Neuron (in vitro differentiated cells): ENCODE measurements at regions not wholly inside any gene's neighbourhood (a gene's known extent, or its start where the extent isn't known, plus 50 kb on each side); places are given as distances from the start of the nearest gene placed in this dataset.

ENCODE experiments used
- H2AFZ ChIP-seq: one replicate; pipeline ENCODE4 v1.6.1; 2013; ENCODE audit warnings: low read depth, mild to moderate bottlenecking, inconsistent platforms, low read length, moderate library complexity
- H3K27me3 ChIP-seq: one replicate; pipeline ENCODE4 v1.6.1; 2013; ENCODE audit warnings: low read length; ENCODE audit not compliant: insufficient read depth
- H3K36me3 ChIP-seq: one replicate; pipeline ENCODE4 v1.6.1; 2013; ENCODE audit warnings: low read length; ENCODE audit not compliant: insufficient read depth
- H3K4me1 ChIP-seq: one replicate; pipeline ENCODE4 v1.6.1; 2013; ENCODE audit warnings: low read length; ENCODE audit not compliant: insufficient read depth
- H3K4me3 ChIP-seq: 2 replicates; pipeline ENCODE4 v1.5.1; 2013; ENCODE audit warnings: mild to moderate bottlenecking, low read length, moderate library complexity
- H3K9me3 ChIP-seq: one replicate; pipeline ENCODE4 v1.6.1; 2013; ENCODE audit warnings: low read length

GRCh38 chr6:14981960-14982359 lies 263.9 kb upstream of the JARID2 start:
- Histone ChIP-seq H3K9me3 (no peaks in the 10 kb centered on the region), H2AFZ (no peak overlapping the region), H3K36me3 (no peaks in the 10 kb centered on the region), H3K4me3 (no peak overlapping the region), H3K4me1 (no peaks in the 10 kb centered on the region), H3K27me3 (peaks cover 4% of the 10 kb centered on the region)

DNA sequence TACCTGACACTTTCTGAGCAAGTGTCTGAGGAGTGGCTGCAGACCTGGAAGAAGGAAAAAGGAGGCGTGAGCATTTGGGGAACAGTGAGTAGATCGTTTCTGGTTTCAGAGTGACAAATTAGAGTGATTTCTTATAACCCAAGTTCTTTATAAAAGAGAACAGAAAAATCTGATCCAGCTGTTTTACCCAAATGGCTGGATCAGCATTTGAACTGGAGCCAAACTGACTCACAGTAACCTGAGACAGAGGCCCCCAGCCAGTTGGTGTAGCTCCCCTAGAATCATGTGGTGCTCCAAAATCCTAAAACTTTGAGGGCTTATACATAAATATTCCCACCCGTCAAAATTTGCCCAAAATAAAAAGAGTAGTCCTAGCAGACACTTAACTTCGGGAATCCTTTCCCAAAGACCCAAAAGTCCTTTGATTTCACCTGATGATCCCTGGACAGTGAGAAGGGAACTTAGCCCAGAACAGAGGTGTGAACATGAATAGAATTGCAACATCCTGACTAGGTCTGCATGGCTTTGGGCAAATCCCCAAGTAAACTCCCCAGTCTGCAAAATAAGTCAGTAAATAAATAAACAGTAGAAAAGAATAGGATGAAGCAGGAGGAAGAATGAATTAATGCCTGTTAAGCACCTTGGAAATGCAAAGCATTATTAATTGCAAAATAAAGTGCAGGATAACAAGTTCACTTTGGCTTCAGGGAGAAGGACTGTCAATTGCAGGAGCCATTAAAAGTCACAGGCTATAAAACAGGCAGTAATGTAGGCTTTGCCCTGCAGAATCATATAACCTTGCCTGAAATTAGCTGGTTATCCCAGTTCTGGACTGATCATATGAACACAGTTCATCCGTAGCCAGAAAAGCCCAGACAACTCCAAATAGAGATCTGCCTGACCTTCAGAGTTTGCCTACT lies 262.0 kb upstream of the JARID2 start:
- peaks cover 4% of the 10 kb centered on the region for H3K27me3 ChIP-seq
- no peaks in the 10 kb centered on the region for H3K36me3 ChIP-seq
- no peaks in the 10 kb centered on the region for H3K4me1 ChIP-seq
- no peak overlapping the region for H3K4me3 ChIP-seq
- H2AFZ ChIP-seq, result no peak overlapping the region
- H3K9me3 ChIP-seq, result no peaks in the 10 kb centered on the region

GRCh38 chr6:14984519-14984853 lies 261.4 kb upstream of the JARID2 start:
- no peak overlapping the region for H3K4me3 ChIP-seq

DNA sequence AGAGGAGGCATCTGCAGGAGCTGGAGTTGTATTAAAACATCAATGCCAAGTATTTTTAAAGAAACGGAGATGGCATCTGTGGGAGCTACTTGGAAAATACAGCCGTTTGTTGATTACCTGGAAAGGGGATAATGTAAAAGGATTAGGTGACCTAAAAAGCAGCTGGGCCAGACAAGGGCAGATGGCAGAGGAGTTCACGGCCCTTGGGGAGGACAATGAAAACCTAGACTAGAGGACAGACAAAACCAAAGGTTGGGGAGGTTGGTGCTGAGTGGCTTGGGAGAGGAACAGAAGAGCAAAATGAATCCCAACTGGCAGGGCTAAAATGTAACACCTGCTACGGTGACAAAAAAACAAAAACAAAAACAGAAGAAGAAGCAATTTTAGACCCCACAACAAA lies 260.5 kb upstream of the JARID2 start:
- no peak overlapping the region for H3K4me3 ChIP-seq
- H2AFZ ChIP-seq, result no peak overlapping the region
- H3K36me3 ChIP-seq, result no peaks in the 10 kb centered on the region
- no peaks in the 10 kb centered on the region for H3K9me3 ChIP-seq
- no peaks in the 10 kb centered on the region for H3K4me1 ChIP-seq
- peaks cover 4% of the 10 kb centered on the region for H3K27me3 ChIP-seq

More at GRCh38 chr6:14984519-14984853, 261.4 kb upstream of the JARID2 start:
- no peaks in the 10 kb centered on the region for H3K9me3 ChIP-seq
- no peaks in the 10 kb centered on the region for H3K36me3 ChIP-seq
- H3K4me1 ChIP-seq, result no peaks in the 10 kb centered on the region
- no peak overlapping the region for H2AFZ ChIP-seq
- peaks cover 4% of the 10 kb centered on the region for H3K27me3 ChIP-seq

GRCh38 chr6:14986370-14986769 lies 259.5 kb upstream of the JARID2 start:
- Histone ChIP-seq H3K9me3 (no peaks in the 10 kb centered on the region), H3K4me1 (no peaks in the 10 kb centered on the region), H2AFZ (no peak overlapping the region), H3K36me3 (no peaks in the 10 kb centered on the region), H3K27me3 (peaks cover 4% of the 10 kb centered on the region), H3K4me3 (no peak overlapping the region)

DNA sequence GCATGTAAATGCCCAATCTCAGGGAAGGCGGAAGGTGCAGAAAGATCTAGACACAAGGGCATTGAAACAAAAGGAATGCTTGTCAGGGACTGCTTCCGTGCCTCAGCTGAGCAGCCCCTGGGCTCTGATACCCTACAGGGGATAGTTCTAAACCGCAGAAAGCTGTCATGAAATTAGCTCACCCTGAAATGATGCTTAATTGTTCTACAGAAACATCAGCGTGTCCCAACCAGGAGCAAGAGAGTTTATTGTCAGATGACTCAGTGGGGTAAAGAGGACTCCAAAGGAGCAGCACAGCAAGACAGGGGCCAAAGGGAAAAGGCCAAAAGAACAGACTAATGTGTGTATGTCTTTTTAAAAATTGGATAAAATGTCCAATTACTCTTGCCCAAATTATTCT lies 258.4 kb upstream of the JARID2 start:
- Histone ChIP-seq H3K36me3 (no peaks in the 10 kb centered on the region), H3K27me3 (peaks cover 4% of the 10 kb centered on the region), H3K4me1 (no peaks in the 10 kb centered on the region), H3K9me3 (no peaks in the 10 kb centered on the region), H2AFZ (no peak overlapping the region), H3K4me3 (no peak overlapping the region)

DNA sequence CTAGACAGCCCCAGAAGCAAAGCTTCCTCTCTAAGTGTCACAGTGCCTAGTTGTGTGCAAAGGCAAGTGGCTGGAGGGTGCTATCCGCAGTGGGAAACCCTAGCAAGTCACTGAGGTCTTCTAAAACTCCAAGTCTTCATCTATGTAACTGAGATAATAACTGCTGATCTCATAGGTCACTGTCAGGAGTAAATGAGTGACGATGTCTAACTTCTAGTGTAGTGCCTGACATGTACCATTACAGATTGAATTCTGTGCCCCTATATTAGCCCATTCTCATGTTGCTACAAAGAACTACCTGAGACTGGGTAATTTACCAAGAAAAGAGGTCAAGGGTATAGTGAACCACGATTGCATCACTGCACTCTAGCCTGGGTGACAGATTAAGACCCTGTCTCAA lies 253.5 kb upstream of the JARID2 start:
- H3K36me3 ChIP-seq, result no peaks in the 10 kb centered on the region
- no peaks in the 10 kb centered on the region for H3K4me1 ChIP-seq
- no peaks in the 10 kb centered on the region for H3K9me3 ChIP-seq
- no peak overlapping the region for H2AFZ ChIP-seq
- H3K4me3 ChIP-seq, result no peak overlapping the region
- H3K27me3 ChIP-seq, result no peaks in the 10 kb centered on the region

DNA sequence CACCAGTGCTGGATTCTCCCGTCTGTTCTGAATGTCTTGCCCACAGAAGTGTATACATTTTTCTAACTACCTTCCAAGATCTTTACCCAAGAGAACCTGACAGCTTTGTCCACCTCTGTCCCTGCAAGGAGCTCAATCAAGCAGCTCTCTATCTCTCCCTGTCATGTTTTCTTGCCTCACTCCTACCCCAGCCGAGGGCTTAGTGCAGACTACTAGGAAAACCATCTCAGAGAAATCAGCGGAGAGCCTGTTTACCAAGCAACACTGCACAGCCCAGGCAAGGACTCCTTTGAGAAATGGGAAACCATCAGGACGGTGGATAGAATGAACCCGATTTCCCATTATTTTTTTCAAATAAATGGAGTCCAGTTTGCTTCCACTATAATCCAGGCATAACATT lies 250.7 kb upstream of the JARID2 start:
- Histone ChIP-seq H2AFZ (no peak overlapping the region), H3K27me3 (no peaks in the 10 kb centered on the region), H3K4me3 (no peak overlapping the region), H3K4me1 (no peaks in the 10 kb centered on the region), H3K9me3 (no peaks in the 10 kb centered on the region), H3K36me3 (no peaks in the 10 kb centered on the region)

- Histone ChIP-seq H3K27me3 (no peaks in the 10 kb centered on the region), H2AFZ (no peak overlapping the region), H3K4me3 (no peak overlapping the region), H3K36me3 (no peaks in the 10 kb centered on the region), H3K9me3 (no peaks in the 10 kb centered on the region), H3K4me1 (no peaks in the 10 kb centered on the region)
Measured at GRCh38 chr6:14995966-14996602, 249.8 kb upstream of the JARID2 start.

DNA sequence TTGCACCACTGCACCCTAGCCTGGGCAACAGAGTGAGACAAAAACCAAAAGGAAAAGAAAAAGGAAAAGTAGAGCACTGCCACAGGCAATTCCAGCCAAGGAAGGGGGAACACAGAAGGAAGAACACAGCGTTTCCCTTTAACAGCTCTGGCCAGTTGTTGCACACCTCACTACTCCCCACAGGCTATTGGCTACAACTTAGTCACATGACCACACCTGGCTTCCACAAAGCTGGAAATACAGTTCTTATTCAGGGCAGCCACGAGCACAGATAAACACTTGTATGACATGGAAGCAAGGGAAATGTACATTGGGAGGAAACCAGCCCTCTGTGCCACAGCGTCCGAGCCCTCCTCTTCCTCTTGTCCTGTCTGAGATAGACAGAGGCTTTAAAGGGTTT lies 249.0 kb upstream of the JARID2 start:
- Histone ChIP-seq H3K4me1 (no peaks in the 10 kb centered on the region), H3K4me3 (no peak overlapping the region), H3K27me3 (no peaks in the 10 kb centered on the region)

GRCh38 chr6:14997507-14997906 lies 248.4 kb upstream of the JARID2 start:
- no peaks in the 10 kb centered on the region for H3K27me3 ChIP-seq
- H3K9me3 ChIP-seq, result no peaks in the 10 kb centered on the region
- H2AFZ ChIP-seq, result no peak overlapping the region
- H3K4me1 ChIP-seq, result no peaks in the 10 kb centered on the region
- H3K36me3 ChIP-seq, result no peaks in the 10 kb centered on the region
- no peak overlapping the region for H3K4me3 ChIP-seq

More for the DNA sequence above, 249.0 kb upstream of the JARID2 start:
- Histone ChIP-seq H2AFZ (no peak overlapping the region), H3K36me3 (no peaks in the 10 kb centered on the region), H3K9me3 (no peaks in the 10 kb centered on the region)

DNA sequence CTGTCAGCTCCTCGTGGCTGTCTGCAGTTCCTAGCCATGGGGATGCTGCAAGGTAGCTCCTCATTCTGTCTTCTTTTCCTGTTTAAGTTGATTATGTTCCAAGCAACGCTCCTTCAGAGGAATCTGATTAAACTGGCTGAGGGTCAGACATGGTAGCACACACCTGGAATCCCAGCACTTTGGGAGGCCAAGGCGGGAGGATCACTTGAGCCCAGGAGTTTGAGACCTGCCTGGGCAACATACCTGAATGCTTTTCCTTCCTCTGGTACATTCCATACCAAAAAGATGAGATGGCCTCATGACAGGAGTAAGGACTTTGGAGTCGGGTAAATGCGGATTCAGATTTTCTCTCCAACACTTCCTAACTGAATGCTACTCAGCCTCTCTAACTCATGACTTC lies 246.8 kb upstream of the JARID2 start:
- Histone ChIP-seq H3K27me3 (no peaks in the 10 kb centered on the region), H3K4me1 (no peaks in the 10 kb centered on the region), H2AFZ (no peak overlapping the region), H3K36me3 (no peaks in the 10 kb centered on the region), H3K9me3 (no peaks in the 10 kb centered on the region), H3K4me3 (no peak overlapping the region)

- Histone ChIP-seq H3K4me1 (no peaks in the 10 kb centered on the region), H2AFZ (no peak overlapping the region), H3K27me3 (no peaks in the 10 kb centered on the region), H3K4me3 (no peak overlapping the region), H3K36me3 (no peaks in the 10 kb centered on the region), H3K9me3 (no peaks in the 10 kb centered on the region)
Measured at GRCh38 chr6:15001326-15001910, 244.5 kb upstream of the JARID2 start.
